B cell (primary cell): ENCODE measurements at regions not wholly inside any gene's neighbourhood (a gene's known extent, or its start where the extent isn't known, plus 50 kb on each side); places are given as distances from the start of the nearest gene placed in this dataset.

Experiments used
- ATAC-seq: fragments of 200-7000 bp; cut with Tn5 transposase; one replicate; pipeline ENCODE4 v1.10.0; 2021; ENCODE audit warnings: low read depth, mild to moderate bottlenecking, moderate number of reproducible peaks, moderate library complexity
- CTCF ChIA-PET: fragments of 350-600 bp; sonication (Branson Sonifier 250); formaldehyde crosslinking; loops from one replicate; lab custom pipeline; 2021; ENCODE audit warnings: antibody characterized with exemption, inconsistent platforms; lab: Charles Lee
- POLR2A ChIA-PET: fragments of 350-600 bp; sonication (Branson Sonifier 250); formaldehyde crosslinking; loops from one replicate; lab custom pipeline; 2021; ENCODE audit warnings: antibody characterized with exemption; lab: Charles Lee
- DNase-seq: peaks from one replicate; pipeline ENCODE4 v3.0.0; 2013
- H2AFZ ChIP-seq: 2 replicates; pipeline ENCODE4 v1.6.1; 2012; ENCODE audit warnings: mild to moderate bottlenecking, low read depth, low read length; ENCODE audit not compliant: insufficient read depth, poor library complexity, severe bottlenecking
- H3K27ac ChIP-seq, 2 donors: 1 replicate in 1 of 2; 2 replicates in 1 of 2; pipeline ENCODE4 v1.5.1; 2012 to 2013; ENCODE audit warnings: low read length in 2 of 2, mild to moderate bottlenecking in 2 of 2, moderate library complexity in 1 of 2
- H3K27me3 ChIP-seq, 4 experiments: fragments of 200-600 bp in 1 of 4; sonication (generic) in 1 of 4; replicated peaks in 1 of 4; 1 replicate in 2 of 4; 2 replicates in 2 of 4; pipeline versions ENCODE4 v1.6.1 to v1.7.0; 2013 to 2016; ENCODE audit warnings: low read length in 3 of 4, mild to moderate bottlenecking in 2 of 4, mixed read lengths in 1 of 4, moderate library complexity in 1 of 4; ENCODE audit not compliant: insufficient read depth in 4 of 4, control insufficient read depth in 3 of 4; ENCODE audit errors: control extremely low read depth in 1 of 4
- H3K36me3 ChIP-seq, 2 experiments: replicated peaks in 1 of 2; 1 replicate in 1 of 2; 2 replicates in 1 of 2; pipeline versions ENCODE4 v1.6.1 to v1.7.1; 2013; ENCODE audit warnings: low read length in 1 of 2; ENCODE audit not compliant: insufficient read depth in 2 of 2, control insufficient read depth in 1 of 2; ENCODE audit errors: control extremely low read depth in 1 of 2, extremely low read depth in 1 of 2
- H3K4me1 ChIP-seq, 2 donors: fragments of 200-600 bp in 1 of 2; sonication (generic) in 1 of 2; 1 replicate in 1 of 2; 2 replicates in 1 of 2; pipeline versions ENCODE4 v1.5.1 to v1.6.1; 2013 to 2017; ENCODE audit warnings: low read length in 2 of 2; ENCODE audit not compliant: control insufficient read depth in 2 of 2, insufficient read depth in 2 of 2
- H3K4me2 ChIP-seq: replicated peaks from 2 replicates; pipeline ENCODE3; 2012; ENCODE audit warnings: mild to moderate bottlenecking, low read depth, low read length; ENCODE audit not compliant: poor library complexity, severe bottlenecking
- H3K4me3 ChIP-seq, 5 experiments: fragments of 200-600 bp in 1 of 5; sonication (generic) in 1 of 5; 1 replicate in 3 of 5; 2 replicates in 2 of 5; pipeline versions ENCODE4 v1.5.1 to v1.7.0; 2011 to 2016; ENCODE audit warnings: low read length in 4 of 5, mild to moderate bottlenecking in 4 of 5, low read depth in 2 of 5, control low read depth in 1 of 5, moderate library complexity in 1 of 5; ENCODE audit not compliant: insufficient read depth in 1 of 5; ENCODE audit errors: control extremely low read depth in 1 of 5, extremely low read depth in 1 of 5
- H3K79me2 ChIP-seq: fragments of 200-600 bp; sonication (generic); one replicate; pipeline ENCODE4 v1.6.0; 2016; ENCODE audit warnings: low read length; ENCODE audit not compliant: control insufficient read depth, insufficient read depth
- H3K9ac ChIP-seq: fragments of 200-600 bp; sonication (generic); 2 replicates; pipeline ENCODE4 v1.6.1; 2017; ENCODE audit warnings: mild to moderate bottlenecking, low read length, moderate library complexity
- H3K9me3 ChIP-seq, 3 donors: one replicate each; pipeline versions ENCODE4 v1.6.1 to v1.7.1; 2013; ENCODE audit warnings: low read length in 2 of 3; ENCODE audit not compliant: control insufficient read depth in 2 of 3, insufficient read depth in 1 of 3; ENCODE audit errors: control extremely low read depth in 1 of 3
- H4K20me1 ChIP-seq: 2 replicates; pipeline ENCODE4 v1.6.0; 2012; ENCODE audit warnings: mild to moderate bottlenecking, low read length; ENCODE audit not compliant: insufficient read depth, control insufficient read depth, poor library complexity, severe bottlenecking
- H3K27ac Mint-ChIP-seq: one replicate; pipeline ENCODE4 v1.8.0; 2021; ENCODE audit warnings: mixed read lengths
- H3K27me3 Mint-ChIP-seq: one replicate; pipeline ENCODE4 v1.8.0; 2021; ENCODE audit warnings: mixed read lengths
- H3K4me1 Mint-ChIP-seq: one replicate; pipeline ENCODE4 v1.8.0; 2021; ENCODE audit warnings: mixed read lengths
- H3K4me3 Mint-ChIP-seq: one replicate; pipeline ENCODE4 v1.8.0; 2021; ENCODE audit warnings: mixed read lengths
- H3K9me3 Mint-ChIP-seq: one replicate; pipeline ENCODE4 v1.8.0; 2022; ENCODE audit warnings: mixed read lengths; ENCODE audit not compliant: insufficient read depth
- CTCF ChIP-seq: fragments of 200-600 bp; IDR thresholded peaks from one replicate; pipeline ENCODE4 v1.8.0; 2022; ENCODE audit warnings: antibody characterized with exemption, mild to moderate bottlenecking
- EZH2 ChIP-seq: IDR thresholded peaks from 2 replicates; pipeline ENCODE4 v1.6.1; 2012; ENCODE audit warnings: borderline replicate concordance, low read depth, mild to moderate bottlenecking, moderate library complexity, low read length; ENCODE audit not compliant: insufficient read depth, poor library complexity, severe bottlenecking
- WGBS: methylation state at CpG from one replicate; pipeline ENCODE4 v1.1.5; 2013; ENCODE audit warnings: missing lambda C conversion rate; ENCODE audit not compliant: insufficient coverage; 5-methylcytosine and 5-hydroxymethylcytosine counted together
- intact Hi-C: fragments of 100-400 bp; cut with micrococcal nuclease; formaldehyde crosslinking; loops from one replicate; pipeline ENCODE4 v1.10.0; 2022

- Histone ChIP-seq H3K27ac (no peak overlapping the region), H3K9me3 (no peaks in the 10 kb centered on the region), H3K4me1 (no peaks in the 10 kb centered on the region), H4K20me1 (no peaks in the 10 kb centered on the region), H3K9ac (no peak overlapping the region), H2AFZ (no peak overlapping the region), H3K79me2 (no peaks in the 10 kb centered on the region), H3K4me2 (no peak overlapping the region), H3K4me3 (no peak overlapping the region), H3K36me3 (no peaks in the 10 kb centered on the region), H3K27me3 (peaks cover 0 to 9% (median 2%) of the 10 kb centered on the region in 4 experiments)
- DNase-seq: no peak
- no peaks in the 10 kb centered on the region for H3K4me1 Mint-ChIP-seq
- no peaks in the 10 kb centered on the region for H3K9me3 Mint-ChIP-seq
- H3K27me3 Mint-ChIP-seq: peaks cover 45% of the 10 kb centered on the region
- TF ChIP-seq CTCF (no peak), EZH2 (no peak)
- intact Hi-C loops: no loop called here
- H3K4me3 Mint-ChIP-seq: no peak overlapping the region
- no peak for ATAC-seq
- ChIA-PET CTCF (no interaction called here), POLR2A (no interaction called here)
- H3K27ac Mint-ChIP-seq: no peak overlapping the region
- WGBS: 87% methylated on average over 4 of the region's 6 CpGs
These were observed 78.1 kb upstream of the FRMD6 start for GRCh38 chr14:51573607-51574006.

- H2AFZ ChIP-seq: no peak overlapping the region
- Mint-ChIP-seq H3K4me1 (no peaks in the 10 kb centered on the region), H3K27me3 (peaks cover 47% of the 10 kb centered on the region), H3K9me3 (no peaks in the 10 kb centered on the region), H3K27ac (no peak overlapping the region), H3K4me3 (no peak overlapping the region)
- H3K4me2 ChIP-seq: no peak overlapping the region
- intact Hi-C loops: no loop called here
- no peak for ATAC-seq
- no peak for DNase-seq
- H3K9ac ChIP-seq: no peak overlapping the region
- TF ChIP-seq EZH2: no peak
- no peak for TF ChIP-seq CTCF
- no peaks in the 10 kb centered on the region for H3K79me2 ChIP-seq
- H4K20me1 ChIP-seq: no peaks in the 10 kb centered on the region
- peaks cover 0 to 9% (median 2%) of the 10 kb centered on the region in 4 experiments for H3K27me3 ChIP-seq
- no peaks in the 10 kb centered on the region for H3K36me3 ChIP-seq
- H3K4me3 ChIP-seq: no peak overlapping the region
- no peaks in the 10 kb centered on the region for H3K4me1 ChIP-seq
- H3K9me3 ChIP-seq: no peaks in the 10 kb centered on the region
- ChIA-PET CTCF (no interaction called here), POLR2A (no interaction called here)
- H3K27ac ChIP-seq: no peak overlapping the region
These were observed 77.7 kb upstream of the FRMD6 start for GRCh38 chr14:51574009-51574408.
